ENCODE measurements at regions not wholly inside any gene's neighbourhood (a gene's known extent, or its start where the extent isn't known, plus 50 kb on each side); places are given as distances from the start of the nearest gene placed in this dataset.
A peak's percentile ranks its signal among the peaks of the same experiment; 100 is the strongest.
"Not testable (repeated sequence)": the region's sequence is repeated elsewhere in the genome, so short reads cannot be mapped to it uniquely, and the experiment has no call there.

- DNase-seq; H3K9me3 ChIP-seq (ENCODE audit: low read length); H3K27me3 ChIP-seq (ENCODE audit: insufficient read depth, low read length, poor library complexity, severe bottlenecking); H3K9me3 Mint-ChIP-seq; H3K27me3 Mint-ChIP-seq; H3K4me3 Mint-ChIP-seq; H3K27ac ChIP-seq (ENCODE audit: low read depth, low read length); POLR2A ChIA-PET; H3K4me3 ChIP-seq (ENCODE audit: low read length); CTCF ChIA-PET; H3K27ac Mint-ChIP-seq; H3K36me3 Mint-ChIP-seq; H3K4me1 ChIP-seq (ENCODE audit: insufficient read depth, low read length); H3K36me3 ChIP-seq (ENCODE audit: insufficient read depth, low read length): not testable (repeated sequence)
- peaks cover 6 to 23% (median 21%) of the 10 kb centered on the region in 3 donors for H3K4me1 Mint-ChIP-seq
Measured at GRCh38 chr2:87438780-87439454, 309.0 kb upstream of the PLGLB2 start.

- H3K9me3 ChIP-seq (ENCODE audit: low read length); H3K27me3 ChIP-seq (ENCODE audit: insufficient read depth, low read length, poor library complexity, severe bottlenecking); H3K9me3 Mint-ChIP-seq; H3K4me3 Mint-ChIP-seq; DNase-seq; H3K4me3 ChIP-seq (ENCODE audit: low read length); H3K27me3 Mint-ChIP-seq; CTCF ChIA-PET; H3K36me3 ChIP-seq (ENCODE audit: insufficient read depth, low read length); H3K36me3 Mint-ChIP-seq; H3K27ac ChIP-seq (ENCODE audit: low read depth, low read length); POLR2A ChIA-PET; H3K4me1 ChIP-seq (ENCODE audit: insufficient read depth, low read length): not testable (repeated sequence)
- Mint-ChIP-seq H3K4me1 (peaks cover 6 to 27% (median 25%) of the 10 kb centered on the region in 3 donors), H3K27ac (peak overlapping the region in 1 of 8 donors; percentile 74)
Measured at GRCh38 chr2:87439617-87440204, 308.2 kb upstream of the PLGLB2 start.

- H3K4me3 ChIP-seq (ENCODE audit: low read length); H3K9me3 Mint-ChIP-seq; H3K9me3 ChIP-seq (ENCODE audit: low read length); POLR2A ChIA-PET; H3K4me1 ChIP-seq (ENCODE audit: insufficient read depth, low read length); H3K27ac ChIP-seq (ENCODE audit: low read depth, low read length); H3K36me3 ChIP-seq (ENCODE audit: insufficient read depth, low read length); H3K36me3 Mint-ChIP-seq; CTCF ChIA-PET; H3K27me3 ChIP-seq (ENCODE audit: insufficient read depth, low read length, poor library complexity, severe bottlenecking); H3K27me3 Mint-ChIP-seq; DNase-seq: not testable (repeated sequence)
- peaks cover 8 to 30% (median 28%) of the 10 kb centered on the region in 3 donors for H3K4me1 Mint-ChIP-seq
- peak overlapping the region in 2 of 8 donors; percentile 62 to 75 for H3K27ac Mint-ChIP-seq
- peak overlapping the region in 1 of 7 donors; percentile 52 for H3K4me3 Mint-ChIP-seq
Measured at GRCh38 chr2:87440650-87441049, 307.2 kb upstream of the PLGLB2 start.

DNA sequence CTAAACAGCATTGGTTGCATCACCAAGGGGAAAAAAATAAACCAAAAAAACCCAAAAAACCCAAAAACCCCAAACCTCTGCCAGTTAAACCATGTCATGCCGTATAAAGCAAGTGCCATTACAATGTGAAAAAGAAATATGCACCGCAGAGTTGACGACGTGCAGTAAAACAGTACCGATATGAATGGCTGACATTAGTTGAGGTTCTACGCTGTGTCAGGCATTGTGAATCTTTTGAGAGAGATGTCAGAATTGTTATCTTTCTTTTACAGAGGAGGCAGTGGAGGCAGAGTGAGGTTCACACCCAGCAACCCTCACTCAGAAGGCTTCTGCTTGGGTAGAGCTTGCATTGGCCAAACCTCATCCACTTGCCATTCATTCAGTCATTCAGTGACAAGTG, 306.5 kb upstream of the PLGLB2 start:
- DNase-seq; H3K27me3 ChIP-seq (ENCODE audit: insufficient read depth, low read length, poor library complexity, severe bottlenecking); POLR2A ChIA-PET; H3K36me3 ChIP-seq (ENCODE audit: insufficient read depth, low read length); H3K9me3 ChIP-seq (ENCODE audit: low read length); H3K4me3 ChIP-seq (ENCODE audit: low read length); H3K4me1 ChIP-seq (ENCODE audit: insufficient read depth, low read length); H3K27me3 Mint-ChIP-seq; CTCF ChIA-PET; H3K27ac ChIP-seq (ENCODE audit: low read depth, low read length); H3K9me3 Mint-ChIP-seq; H3K36me3 Mint-ChIP-seq: not testable (repeated sequence)
- Mint-ChIP-seq H3K4me3 (peak overlapping the region in 2 of 7 donors; percentile 33 to 44), H3K27ac (peak overlapping the region in 3 of 8 donors; percentile 4 to 80 (median 57)), H3K4me1 (peaks cover 8 to 30% (median 28%) of the 10 kb centered on the region in 3 donors)

GRCh38 chr2:87442983-87443577, 304.8 kb upstream of the PLGLB2 start:
- H3K9me3 Mint-ChIP-seq; H3K36me3 Mint-ChIP-seq; H3K27ac ChIP-seq (ENCODE audit: low read depth, low read length); H3K36me3 ChIP-seq (ENCODE audit: insufficient read depth, low read length); CTCF ChIA-PET; H3K4me1 ChIP-seq (ENCODE audit: insufficient read depth, low read length); H3K9me3 ChIP-seq (ENCODE audit: low read length); H3K4me3 ChIP-seq (ENCODE audit: low read length); DNase-seq; H3K27me3 ChIP-seq (ENCODE audit: insufficient read depth, low read length, poor library complexity, severe bottlenecking); H3K27me3 Mint-ChIP-seq; POLR2A ChIA-PET: not testable (repeated sequence)
- H3K27ac Mint-ChIP-seq: peak overlapping the region in 3 of 8 donors; percentile 47 to 86 (median 77)
- H3K4me3 Mint-ChIP-seq: peak overlapping the region in 3 of 7 donors; percentile 19 to 32 (median 22)
- peaks cover 8 to 30% (median 28%) of the 10 kb centered on the region in 3 donors for H3K4me1 Mint-ChIP-seq

DNA sequence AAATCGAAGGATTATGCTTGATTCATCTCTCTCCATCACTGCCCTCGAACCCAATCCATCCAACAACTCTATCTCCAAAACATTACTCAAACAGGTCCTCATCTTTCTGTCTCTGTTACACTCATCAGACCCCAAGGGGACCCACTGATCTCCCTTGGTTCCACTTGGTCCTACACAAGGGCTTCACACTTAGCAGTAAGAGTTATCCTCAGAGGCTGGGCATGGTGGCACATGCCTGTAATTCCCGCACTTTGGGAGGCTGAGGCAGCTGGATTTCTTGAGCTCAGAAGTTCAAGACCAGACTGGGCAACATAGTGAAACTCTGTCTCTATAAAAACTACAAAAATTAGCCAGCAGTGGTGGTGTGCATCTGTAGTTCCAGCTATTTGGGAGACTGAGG, 302.9 kb upstream of the PLGLB2 start:
- H3K9me3 ChIP-seq (ENCODE audit: low read length); H3K36me3 Mint-ChIP-seq; CTCF ChIA-PET; H3K4me3 ChIP-seq (ENCODE audit: low read length); H3K27ac ChIP-seq (ENCODE audit: low read depth, low read length); H3K9me3 Mint-ChIP-seq; H3K4me3 Mint-ChIP-seq; H3K36me3 ChIP-seq (ENCODE audit: insufficient read depth, low read length); H3K27me3 ChIP-seq (ENCODE audit: insufficient read depth, low read length, poor library complexity, severe bottlenecking); POLR2A ChIA-PET; H3K4me1 ChIP-seq (ENCODE audit: insufficient read depth, low read length); H3K27me3 Mint-ChIP-seq; DNase-seq: not testable (repeated sequence)
- H3K4me1 Mint-ChIP-seq: peaks cover 8 to 30% (median 28%) of the 10 kb centered on the region in 3 donors
- H3K27ac Mint-ChIP-seq: peak overlapping the region in 1 of 8 donors; percentile 40

DNA sequence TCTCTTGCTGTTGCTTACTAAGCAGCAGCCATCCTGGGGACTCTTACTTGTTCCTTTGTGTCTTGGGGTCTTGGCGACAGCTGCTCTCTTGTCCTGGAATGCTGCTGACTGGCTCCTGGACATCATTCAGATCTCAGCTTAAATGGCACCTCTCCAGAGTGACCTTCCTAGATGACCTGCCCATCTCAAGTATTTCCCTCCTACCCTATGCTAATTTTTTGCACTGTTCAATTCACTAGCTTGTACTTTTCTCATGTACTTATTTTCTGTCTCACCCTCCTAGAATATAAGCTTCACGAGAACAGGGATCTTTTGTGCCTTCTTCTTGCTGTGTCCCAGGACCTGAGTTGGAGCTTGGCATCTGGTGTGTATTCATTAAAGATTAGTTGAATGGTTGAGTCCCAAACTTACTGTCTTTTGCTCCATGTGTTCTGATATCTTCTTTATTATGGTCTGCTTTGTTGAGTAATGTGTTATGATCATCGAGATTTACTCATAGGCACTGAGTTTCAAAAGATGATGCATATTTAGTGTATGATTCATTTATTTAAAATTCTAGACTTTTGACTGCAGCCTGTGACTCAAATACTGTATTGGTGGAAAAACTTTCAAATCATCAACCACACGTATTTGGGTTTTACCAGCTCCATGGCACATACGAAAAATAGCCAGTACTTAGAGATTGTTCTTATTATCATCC, 302.1 kb upstream of the PLGLB2 start:
- H3K9me3 ChIP-seq (ENCODE audit: low read length); DNase-seq: not testable (repeated sequence)

DNA sequence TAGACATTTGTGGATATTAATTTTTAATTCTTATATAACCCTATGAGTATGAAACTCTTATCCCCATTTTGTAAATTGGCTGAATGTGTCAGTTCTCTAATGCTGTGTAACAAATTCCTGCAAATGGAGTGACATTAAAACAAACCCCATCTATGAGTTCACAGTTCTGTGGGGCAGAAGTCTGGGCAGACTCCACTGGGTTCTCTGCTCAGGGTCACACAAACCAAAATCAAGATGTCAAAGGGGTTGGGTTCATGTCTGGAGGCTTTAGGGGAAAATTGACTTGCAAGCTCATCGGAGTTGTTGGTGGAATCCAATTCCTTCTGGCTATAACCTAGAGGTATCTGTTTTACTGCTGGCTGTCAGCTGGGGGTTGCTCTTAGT, 301.6 kb upstream of the PLGLB2 start:
- CTCF ChIA-PET; H3K27me3 Mint-ChIP-seq; H3K27ac Mint-ChIP-seq; DNase-seq; H3K4me1 ChIP-seq (ENCODE audit: insufficient read depth, low read length); H3K36me3 ChIP-seq (ENCODE audit: insufficient read depth, low read length); H3K4me3 Mint-ChIP-seq; H3K4me3 ChIP-seq (ENCODE audit: low read length); H3K36me3 Mint-ChIP-seq; H3K9me3 Mint-ChIP-seq; POLR2A ChIA-PET; H3K9me3 ChIP-seq (ENCODE audit: low read length); H3K27ac ChIP-seq (ENCODE audit: low read depth, low read length); H3K27me3 ChIP-seq (ENCODE audit: insufficient read depth, low read length, poor library complexity, severe bottlenecking): not testable (repeated sequence)
- peaks cover 5 to 25% (median 23%) of the 10 kb centered on the region in 3 donors for H3K4me1 Mint-ChIP-seq

More for the DNA sequence above, 302.1 kb upstream of the PLGLB2 start:
- H3K27ac ChIP-seq (ENCODE audit: low read depth, low read length); H3K27me3 Mint-ChIP-seq; H3K27ac Mint-ChIP-seq; POLR2A ChIA-PET; H3K4me3 Mint-ChIP-seq; H3K4me3 ChIP-seq (ENCODE audit: low read length); H3K27me3 ChIP-seq (ENCODE audit: insufficient read depth, low read length, poor library complexity, severe bottlenecking); H3K36me3 Mint-ChIP-seq; H3K9me3 Mint-ChIP-seq; H3K4me1 ChIP-seq (ENCODE audit: insufficient read depth, low read length); H3K36me3 ChIP-seq (ENCODE audit: insufficient read depth, low read length); CTCF ChIA-PET: not testable (repeated sequence)
- H3K4me1 Mint-ChIP-seq: peaks cover 8 to 30% (median 28%) of the 10 kb centered on the region in 3 donors
